B cell (primary cell): ENCODE measurements at regions not wholly inside any gene's neighbourhood (a gene's known extent, or its start where the extent isn't known, plus 50 kb on each side); places are given as distances from the start of the nearest gene placed in this dataset.

ENCODE experiments used
- ATAC-seq: fragments of 200-7000 bp; cut with Tn5 transposase; one replicate; pipeline ENCODE4 v1.10.0; 2021; ENCODE audit warnings: low read depth, mild to moderate bottlenecking, moderate number of reproducible peaks, moderate library complexity
- CTCF ChIA-PET: fragments of 350-600 bp; sonication (Branson Sonifier 250); formaldehyde crosslinking; loops from one replicate; lab custom pipeline; 2021; ENCODE audit warnings: antibody characterized with exemption, inconsistent platforms; lab: Charles Lee
- POLR2A ChIA-PET: fragments of 350-600 bp; sonication (Branson Sonifier 250); formaldehyde crosslinking; loops from one replicate; lab custom pipeline; 2021; ENCODE audit warnings: antibody characterized with exemption; lab: Charles Lee
- DNase-seq: peaks from one replicate; pipeline ENCODE4 v3.0.0; 2013
- H2AFZ ChIP-seq: 2 replicates; pipeline ENCODE4 v1.6.1; 2012; ENCODE audit warnings: mild to moderate bottlenecking, low read depth, low read length; ENCODE audit not compliant: insufficient read depth, poor library complexity, severe bottlenecking
- H3K27ac ChIP-seq, 2 donors: 1 replicate in 1 of 2; 2 replicates in 1 of 2; pipeline ENCODE4 v1.5.1; 2012 to 2013; ENCODE audit warnings: low read length in 2 of 2, mild to moderate bottlenecking in 2 of 2, moderate library complexity in 1 of 2
- H3K27me3 ChIP-seq, 4 experiments: fragments of 200-600 bp in 1 of 4; sonication (generic) in 1 of 4; replicated peaks in 1 of 4; 1 replicate in 2 of 4; 2 replicates in 2 of 4; pipeline versions ENCODE4 v1.6.1 to v1.7.0; 2013 to 2016; ENCODE audit warnings: low read length in 3 of 4, mild to moderate bottlenecking in 2 of 4, mixed read lengths in 1 of 4, moderate library complexity in 1 of 4; ENCODE audit not compliant: insufficient read depth in 4 of 4, control insufficient read depth in 3 of 4; ENCODE audit errors: control extremely low read depth in 1 of 4
- H3K36me3 ChIP-seq, 2 experiments: replicated peaks in 1 of 2; 1 replicate in 1 of 2; 2 replicates in 1 of 2; pipeline versions ENCODE4 v1.6.1 to v1.7.1; 2013; ENCODE audit warnings: low read length in 1 of 2; ENCODE audit not compliant: insufficient read depth in 2 of 2, control insufficient read depth in 1 of 2; ENCODE audit errors: control extremely low read depth in 1 of 2, extremely low read depth in 1 of 2
- H3K4me1 ChIP-seq, 2 donors: fragments of 200-600 bp in 1 of 2; sonication (generic) in 1 of 2; 1 replicate in 1 of 2; 2 replicates in 1 of 2; pipeline versions ENCODE4 v1.5.1 to v1.6.1; 2013 to 2017; ENCODE audit warnings: low read length in 2 of 2; ENCODE audit not compliant: control insufficient read depth in 2 of 2, insufficient read depth in 2 of 2
- H3K4me2 ChIP-seq: replicated peaks from 2 replicates; pipeline ENCODE3; 2012; ENCODE audit warnings: mild to moderate bottlenecking, low read depth, low read length; ENCODE audit not compliant: poor library complexity, severe bottlenecking
- H3K4me3 ChIP-seq, 5 experiments: fragments of 200-600 bp in 1 of 5; sonication (generic) in 1 of 5; 1 replicate in 3 of 5; 2 replicates in 2 of 5; pipeline versions ENCODE4 v1.5.1 to v1.7.0; 2011 to 2016; ENCODE audit warnings: low read length in 4 of 5, mild to moderate bottlenecking in 4 of 5, low read depth in 2 of 5, control low read depth in 1 of 5, moderate library complexity in 1 of 5; ENCODE audit not compliant: insufficient read depth in 1 of 5; ENCODE audit errors: control extremely low read depth in 1 of 5, extremely low read depth in 1 of 5
- H3K79me2 ChIP-seq: fragments of 200-600 bp; sonication (generic); one replicate; pipeline ENCODE4 v1.6.0; 2016; ENCODE audit warnings: low read length; ENCODE audit not compliant: control insufficient read depth, insufficient read depth
- H3K9ac ChIP-seq: fragments of 200-600 bp; sonication (generic); 2 replicates; pipeline ENCODE4 v1.6.1; 2017; ENCODE audit warnings: mild to moderate bottlenecking, low read length, moderate library complexity
- H3K9me3 ChIP-seq, 3 donors: one replicate each; pipeline versions ENCODE4 v1.6.1 to v1.7.1; 2013; ENCODE audit warnings: low read length in 2 of 3; ENCODE audit not compliant: control insufficient read depth in 2 of 3, insufficient read depth in 1 of 3; ENCODE audit errors: control extremely low read depth in 1 of 3
- H4K20me1 ChIP-seq: 2 replicates; pipeline ENCODE4 v1.6.0; 2012; ENCODE audit warnings: mild to moderate bottlenecking, low read length; ENCODE audit not compliant: insufficient read depth, control insufficient read depth, poor library complexity, severe bottlenecking
- H3K27ac Mint-ChIP-seq: one replicate; pipeline ENCODE4 v1.8.0; 2021; ENCODE audit warnings: mixed read lengths
- H3K27me3 Mint-ChIP-seq: one replicate; pipeline ENCODE4 v1.8.0; 2021; ENCODE audit warnings: mixed read lengths
- H3K4me1 Mint-ChIP-seq: one replicate; pipeline ENCODE4 v1.8.0; 2021; ENCODE audit warnings: mixed read lengths
- H3K4me3 Mint-ChIP-seq: one replicate; pipeline ENCODE4 v1.8.0; 2021; ENCODE audit warnings: mixed read lengths
- H3K9me3 Mint-ChIP-seq: one replicate; pipeline ENCODE4 v1.8.0; 2022; ENCODE audit warnings: mixed read lengths; ENCODE audit not compliant: insufficient read depth
- CTCF ChIP-seq: fragments of 200-600 bp; IDR thresholded peaks from one replicate; pipeline ENCODE4 v1.8.0; 2022; ENCODE audit warnings: antibody characterized with exemption, mild to moderate bottlenecking
- EZH2 ChIP-seq: IDR thresholded peaks from 2 replicates; pipeline ENCODE4 v1.6.1; 2012; ENCODE audit warnings: borderline replicate concordance, low read depth, mild to moderate bottlenecking, moderate library complexity, low read length; ENCODE audit not compliant: insufficient read depth, poor library complexity, severe bottlenecking
- WGBS: methylation state at CpG from one replicate; pipeline ENCODE4 v1.1.5; 2013; ENCODE audit warnings: missing lambda C conversion rate; ENCODE audit not compliant: insufficient coverage; 5-methylcytosine and 5-hydroxymethylcytosine counted together
- intact Hi-C: fragments of 100-400 bp; cut with micrococcal nuclease; formaldehyde crosslinking; loops from one replicate; pipeline ENCODE4 v1.10.0; 2022

GRCh38 chrX:17939724-17940123, 78.6 kb upstream of the RAI2 start:
- H3K9me3 ChIP-seq, result no peaks in the 10 kb centered on the region
- H3K36me3 ChIP-seq, result no peaks in the 10 kb centered on the region
- H3K27me3 Mint-ChIP-seq, result no peaks in the 10 kb centered on the region
- no peaks in the 10 kb centered on the region for H4K20me1 ChIP-seq
- no peaks in the 10 kb centered on the region for H3K27me3 ChIP-seq
- intact Hi-C loops, result no loop called here
- POLR2A ChIA-PET, result no interaction called here
- no peak overlapping the region for H2AFZ ChIP-seq
- CTCF ChIA-PET, result no interaction called here
- H3K27ac ChIP-seq, result no peak overlapping the region
- WGBS, result no CpG with 5 or more reads among the region's 2 CpGs
- no peak overlapping the region for H3K9ac ChIP-seq
- no peaks in the 10 kb centered on the region for H3K9me3 Mint-ChIP-seq
- no peak overlapping the region for H3K4me2 ChIP-seq
- DNase-seq (no peak), ATAC-seq (no peak)
- no peaks in the 10 kb centered on the region for H3K4me1 ChIP-seq
- no peak overlapping the region for H3K4me3 ChIP-seq
- H3K27ac Mint-ChIP-seq, result no peak overlapping the region
- no peaks in the 10 kb centered on the region for H3K79me2 ChIP-seq
- no peaks in the 10 kb centered on the region for H3K4me1 Mint-ChIP-seq
- no peak overlapping the region for H3K4me3 Mint-ChIP-seq
- TF ChIP-seq CTCF, result no peak
- TF ChIP-seq EZH2, result no peak

- DNase-seq, result no peak
- Histone ChIP-seq H3K4me2 (no peak overlapping the region), H3K4me3 (no peak overlapping the region), H3K9me3 (no peaks in the 10 kb centered on the region), H2AFZ (no peak overlapping the region), H3K4me1 (no peaks in the 10 kb centered on the region), H3K9ac (no peak overlapping the region), H3K36me3 (no peaks in the 10 kb centered on the region), H3K79me2 (no peaks in the 10 kb centered on the region), H4K20me1 (no peaks in the 10 kb centered on the region), H3K27ac (no peak overlapping the region), H3K27me3 (no peaks in the 10 kb centered on the region)
- no peak overlapping the region for H3K27ac Mint-ChIP-seq
- no CpG with 5 or more reads among the region's 3 CpGs for WGBS
- no peaks in the 10 kb centered on the region for H3K9me3 Mint-ChIP-seq
- no peak for TF ChIP-seq EZH2
- TF ChIP-seq CTCF, result no peak
- POLR2A ChIA-PET, result no interaction called here
- H3K4me1 Mint-ChIP-seq, result no peaks in the 10 kb centered on the region
- ATAC-seq, result no peak
- H3K4me3 Mint-ChIP-seq, result no peak overlapping the region
- no peaks in the 10 kb centered on the region for H3K27me3 Mint-ChIP-seq
- CTCF ChIA-PET, result no interaction called here
- intact Hi-C loops, result no loop called here
These were observed 72.8 kb upstream of the RAI2 start for GRCh38 chrX:17933856-17934255.
